ENCODE measurements at regions not wholly inside any gene's neighbourhood (a gene's known extent, or its start where the extent isn't known, plus 50 kb on each side); places are given as distances from the start of the nearest gene placed in this dataset.

- Histone ChIP-seq H3K27me3 (ENCODE audit: control insufficient read depth, extremely low read depth, insufficient read depth, low read length) (no peaks in the 10 kb centered on the region), H3K4me2 (ENCODE audit: control insufficient read depth, extremely low read depth, insufficient read depth, low read depth, low read length) (no peak overlapping the region), H3K36me3 (ENCODE audit: control insufficient read depth in 2 of 2, extremely low read depth in 1 of 2, insufficient read depth in 2 of 2, low read length in 2 of 2) (no peaks in the 10 kb centered on the region), H3K79me2 (ENCODE audit: control insufficient read depth, insufficient read depth, low read length) (no peaks in the 10 kb centered on the region), H3K9me1 (ENCODE audit: control insufficient read depth, extremely low read depth, insufficient read depth, low read length) (no peaks in the 10 kb centered on the region), H3K4me1 (ENCODE audit: control insufficient read depth, extremely low read depth, insufficient read depth, low read length) (no peaks in the 10 kb centered on the region), H3K27ac (ENCODE audit: control insufficient read depth, insufficient read depth, low read length) (no peak overlapping the region), H3K4me3 (ENCODE audit: control insufficient read depth in 2 of 3, extremely low read depth in 1 of 3, insufficient read depth in 2 of 3, low read depth in 1 of 3, low read length in 3 of 3) (no peak overlapping the region), H4K20me1 (ENCODE audit: control insufficient read depth, extremely low read depth, insufficient read depth, low read length) (no peaks in the 10 kb centered on the region), H3K9ac (ENCODE audit: control insufficient read depth, extremely low read depth, insufficient read depth, low read length) (no peak overlapping the region), H2AFZ (ENCODE audit: control insufficient read depth, low read length) (no peak overlapping the region), H3K9me3 (ENCODE audit: control insufficient read depth, low read depth, low read length) (no peaks in the 10 kb centered on the region)
- TF ChIP-seq EZH2 (IDR thresholded peaks at IDR 0.05; ENCODE audit: low read length) (no peak), CTCF (optimal IDR thresholded peaks at IDR 0.05 in 1 of 3, IDR thresholded peaks at IDR 0.05 in 1 of 3, conservative IDR thresholded peaks at IDR 0.05 in 1 of 3; ENCODE audit: extremely low read depth in 1 of 3, insufficient read depth in 2 of 3, low read length in 3 of 3) (no peak)
- dilution Hi-C loops (cut with MboI; ENCODE audit: extremely low pct_ligation_motif_present, low sequenced_read_pairs) = no loop called here
- DNase-seq (ENCODE audit: low read depth, low spot score) = no peak
- FAIRE-seq = no peak
Observed at GRCh38 chr1:90786709-90787108, 69.6 kb upstream of the BARHL2 start.

GRCh38 chr1:90784186-90784847 lies 67.2 kb upstream of the BARHL2 start:
- H3K9ac ChIP-seq (ENCODE audit: control insufficient read depth, extremely low read depth, insufficient read depth, low read length) = no peak overlapping the region
- FAIRE-seq = no peak
- dilution Hi-C loops (cut with MboI; ENCODE audit: extremely low pct_ligation_motif_present, low sequenced_read_pairs) = no loop called here

More at GRCh38 chr1:90784186-90784847, 67.2 kb upstream of the BARHL2 start:
- H3K27me3 ChIP-seq (ENCODE audit: control insufficient read depth, extremely low read depth, insufficient read depth, low read length) = no peaks in the 10 kb centered on the region
- H3K4me3 ChIP-seq (ENCODE audit: control insufficient read depth in 2 of 3, extremely low read depth in 1 of 3, insufficient read depth in 2 of 3, low read depth in 1 of 3, low read length in 3 of 3) = no peak overlapping the region
- DNase-seq (ENCODE audit: low read depth, low spot score) = no peak
- H3K9me3 ChIP-seq (ENCODE audit: control insufficient read depth, low read depth, low read length) = no peaks in the 10 kb centered on the region
- TF ChIP-seq CTCF (optimal IDR thresholded peaks at IDR 0.05 in 1 of 3, IDR thresholded peaks at IDR 0.05 in 1 of 3, conservative IDR thresholded peaks at IDR 0.05 in 1 of 3; ENCODE audit: extremely low read depth in 1 of 3, insufficient read depth in 2 of 3, low read length in 3 of 3) (no peak), EZH2 (IDR thresholded peaks at IDR 0.05; ENCODE audit: low read length) (no peak)
- no peaks in the 10 kb centered on the region for H3K4me1 ChIP-seq (ENCODE audit: control insufficient read depth, extremely low read depth, insufficient read depth, low read length)
- no peaks in the 10 kb centered on the region for H3K36me3 ChIP-seq (ENCODE audit: control insufficient read depth in 2 of 2, extremely low read depth in 1 of 2, insufficient read depth in 2 of 2, low read length in 2 of 2)
- H2AFZ ChIP-seq (ENCODE audit: control insufficient read depth, low read length) = no peak overlapping the region
- H3K27ac ChIP-seq (ENCODE audit: control insufficient read depth, insufficient read depth, low read length) = no peak overlapping the region
- H4K20me1 ChIP-seq (ENCODE audit: control insufficient read depth, extremely low read depth, insufficient read depth, low read length) = no peaks in the 10 kb centered on the region
- no peaks in the 10 kb centered on the region for H3K9me1 ChIP-seq (ENCODE audit: control insufficient read depth, extremely low read depth, insufficient read depth, low read length)
- no peak overlapping the region for H3K4me2 ChIP-seq (ENCODE audit: control insufficient read depth, extremely low read depth, insufficient read depth, low read depth, low read length)
- no peaks in the 10 kb centered on the region for H3K79me2 ChIP-seq (ENCODE audit: control insufficient read depth, insufficient read depth, low read length)

Measured in keratinocyte (primary cell).